MM.1S (cell line): ENCODE measurements at regions not wholly inside any gene's neighbourhood (a gene's known extent, or its start where the extent isn't known, plus 50 kb on each side); places are given as distances from the start of the nearest gene placed in this dataset.

ENCODE experiments used
- DNase-seq: peaks from one replicate; pipeline ENCODE4 v3.0.0-alpha.2; 2015
- H2AFZ ChIP-seq: fragments of 300-600 bp; sonication (generic); 2 replicates; pipeline ENCODE4 v1.6.0; 2016; ENCODE audit warnings: antibody characterized with exemption, low read length
- H3F3A ChIP-seq: fragments of 300-600 bp; sonication (generic); 2 replicates; pipeline ENCODE4 v1.6.1; 2016; ENCODE audit warnings: mild to moderate bottlenecking, antibody characterized with exemption, low read length, moderate library complexity, mixed read lengths; ENCODE audit not compliant: insufficient read depth
- H3K27ac ChIP-seq: fragments of 300-600 bp; sonication (generic); 2 replicates; pipeline ENCODE4 v1.5.1; 2016; ENCODE audit warnings: mild to moderate bottlenecking, low read length
- H3K27me3 ChIP-seq: fragments of 300-600 bp; sonication (generic); replicated peaks from 2 replicates; pipeline ENCODE4 v1.6.0; 2016; ENCODE audit warnings: low read length; ENCODE audit not compliant: insufficient read depth
- H3K36me3 ChIP-seq: fragments of 300-600 bp; sonication (generic); replicated peaks from 2 replicates; pipeline ENCODE4 v1.6.1; 2016; ENCODE audit warnings: mild to moderate bottlenecking, low read length, mixed read lengths; ENCODE audit not compliant: insufficient read depth
- H3K4me1 ChIP-seq: fragments of 300-600 bp; sonication (generic); 2 replicates; pipeline ENCODE4 v1.6.1; 2016; ENCODE audit warnings: low read length, mixed read lengths
- H3K4me2 ChIP-seq: fragments of 300-600 bp; sonication (generic); 2 replicates; pipeline ENCODE4 v1.6.0; 2016; ENCODE audit warnings: low read depth, low read length
- H3K4me3 ChIP-seq: fragments of 300-600 bp; sonication (generic); 2 replicates; pipeline ENCODE4 v1.5.1; 2016; ENCODE audit warnings: low read length, mixed read lengths
- H3K79me2 ChIP-seq: fragments of 300-600 bp; sonication (generic); 2 replicates; pipeline ENCODE4 v1.6.1; 2016; ENCODE audit warnings: mixed run types, low read length, mixed read lengths
- H3K9ac ChIP-seq: fragments of 300-600 bp; sonication (generic); 2 replicates; pipeline ENCODE4 v1.6.1; 2016; ENCODE audit warnings: low read length, mixed read lengths
- H3K9me2 ChIP-seq: fragments of 300-600 bp; sonication (generic); replicated peaks from 2 replicates; pipeline ENCODE4 v1.6.1; 2016; ENCODE audit warnings: mild to moderate bottlenecking, low read length, mixed read lengths; ENCODE audit not compliant: insufficient read depth
- H3K9me3 ChIP-seq: fragments of 300-600 bp; sonication (generic); replicated peaks from 2 replicates; pipeline ENCODE4 v1.6.1; 2016; ENCODE audit warnings: mild to moderate bottlenecking, low read length, mixed read lengths; ENCODE audit not compliant: insufficient read depth
- H4K20me1 ChIP-seq: fragments of 300-600 bp; sonication (generic); 2 replicates; pipeline ENCODE4 v1.6.1; 2016; ENCODE audit warnings: mild to moderate bottlenecking, low read length, moderate library complexity, mixed read lengths; ENCODE audit not compliant: insufficient read depth
- EZH2 ChIP-seq: fragments of 300-600 bp; sonication (generic); optimal IDR thresholded peaks from 2 replicates; pipeline ENCODE3; 2017; ENCODE audit warnings: low read depth, mild to moderate bottlenecking, antibody characterized with exemption, low read length, mixed read lengths
- EZH2phosphoT487 ChIP-seq: fragments of 300-600 bp; sonication (generic); IDR thresholded peaks from 2 replicates; pipeline ENCODE4 v1.6.1; 2018; ENCODE audit warnings: antibody characterized with exemption, low read length
- TF ChIP-seq, protein P1 (sequence below): fragments of 300-600 bp; sonication (generic); IDR thresholded peaks from 2 replicates; pipeline ENCODE4 v1.5.1; 2016; ENCODE audit warnings: antibody characterized with exemption, low read length, mixed read lengths

DNA sequence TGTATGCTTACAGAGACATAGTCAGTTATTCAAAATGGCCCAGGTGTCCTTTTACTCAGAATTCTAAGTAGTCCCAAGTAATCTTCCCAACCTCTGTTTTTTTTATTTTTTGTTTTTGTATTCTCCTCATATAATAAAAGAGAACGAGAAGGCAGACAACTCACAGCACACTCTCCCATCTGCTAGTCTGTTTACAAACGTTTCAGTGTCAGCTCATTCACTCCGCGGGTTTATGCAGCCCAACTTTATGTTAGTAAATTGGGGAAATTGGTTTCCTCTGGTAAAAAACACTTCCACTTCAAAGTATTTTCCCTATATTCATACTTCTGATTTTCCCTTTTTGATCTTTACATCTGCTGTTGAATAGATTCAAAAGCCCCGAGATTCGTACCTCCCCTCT is 347.2 kb downstream of the EFNA5 start:
- H3K79me2 ChIP-seq, result no peaks in the 10 kb centered on the region
- H3K4me2 ChIP-seq, result no peak overlapping the region
- TF ChIP-seq EZH2phosphoT487, result no peak
- TF ChIP-seq EZH2, result no peak
- TF ChIP-seq, protein P1, sequence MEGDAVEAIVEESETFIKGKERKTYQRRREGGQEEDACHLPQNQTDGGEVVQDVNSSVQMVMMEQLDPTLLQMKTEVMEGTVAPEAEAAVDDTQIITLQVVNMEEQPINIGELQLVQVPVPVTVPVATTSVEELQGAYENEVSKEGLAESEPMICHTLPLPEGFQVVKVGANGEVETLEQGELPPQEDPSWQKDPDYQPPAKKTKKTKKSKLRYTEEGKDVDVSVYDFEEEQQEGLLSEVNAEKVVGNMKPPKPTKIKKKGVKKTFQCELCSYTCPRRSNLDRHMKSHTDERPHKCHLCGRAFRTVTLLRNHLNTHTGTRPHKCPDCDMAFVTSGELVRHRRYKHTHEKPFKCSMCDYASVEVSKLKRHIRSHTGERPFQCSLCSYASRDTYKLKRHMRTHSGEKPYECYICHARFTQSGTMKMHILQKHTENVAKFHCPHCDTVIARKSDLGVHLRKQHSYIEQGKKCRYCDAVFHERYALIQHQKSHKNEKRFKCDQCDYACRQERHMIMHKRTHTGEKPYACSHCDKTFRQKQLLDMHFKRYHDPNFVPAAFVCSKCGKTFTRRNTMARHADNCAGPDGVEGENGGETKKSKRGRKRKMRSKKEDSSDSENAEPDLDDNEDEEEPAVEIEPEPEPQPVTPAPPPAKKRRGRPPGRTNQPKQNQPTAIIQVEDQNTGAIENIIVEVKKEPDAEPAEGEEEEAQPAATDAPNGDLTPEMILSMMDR, result no peak
- H3F3A ChIP-seq, result no peaks in the 10 kb centered on the region
- no peak overlapping the region for H3K4me3 ChIP-seq
- H3K9me2 ChIP-seq, result no peaks in the 10 kb centered on the region
- no peaks in the 10 kb centered on the region for H4K20me1 ChIP-seq
- no peaks in the 10 kb centered on the region for H3K27me3 ChIP-seq
- H3K9ac ChIP-seq, result no peak overlapping the region
- no peak for DNase-seq
- H3K27ac ChIP-seq, result no peak overlapping the region
- no peaks in the 10 kb centered on the region for H3K4me1 ChIP-seq
- H2AFZ ChIP-seq, result no peak overlapping the region
- no peaks in the 10 kb centered on the region for H3K36me3 ChIP-seq
- no peaks in the 10 kb centered on the region for H3K9me3 ChIP-seq

DNA sequence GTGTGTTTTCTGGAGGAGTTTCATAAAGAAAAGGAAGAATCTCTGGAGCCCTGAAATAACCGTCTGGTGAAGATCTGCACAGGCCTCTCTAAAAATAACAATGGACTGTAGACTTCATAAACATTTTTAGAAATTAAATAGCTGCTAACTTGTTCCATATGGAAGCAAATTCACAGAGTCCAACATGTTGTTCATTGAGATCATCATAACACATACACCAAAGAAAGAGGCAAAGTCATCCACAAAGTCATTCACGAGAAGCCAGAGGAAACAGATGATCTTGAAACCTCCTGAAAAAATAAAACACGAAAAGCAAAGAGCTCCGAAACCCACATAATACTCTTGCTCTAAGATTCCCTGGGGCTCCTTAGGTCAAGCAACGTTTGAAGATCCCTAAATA is 347.8 kb downstream of the EFNA5 start:
- no peaks in the 10 kb centered on the region for H3K9me2 ChIP-seq
- no peak for TF ChIP-seq EZH2phosphoT487
- TF ChIP-seq, protein P1, result no peak
- no peak for TF ChIP-seq EZH2
- no peak for DNase-seq
- no peak overlapping the region for H3K4me2 ChIP-seq
- H3K27me3 ChIP-seq, result no peaks in the 10 kb centered on the region
- no peak overlapping the region for H3K9ac ChIP-seq
- H4K20me1 ChIP-seq, result no peaks in the 10 kb centered on the region
- H3F3A ChIP-seq, result no peaks in the 10 kb centered on the region
- no peaks in the 10 kb centered on the region for H3K36me3 ChIP-seq
- no peaks in the 10 kb centered on the region for H3K9me3 ChIP-seq
- no peak overlapping the region for H2AFZ ChIP-seq
- no peak overlapping the region for H3K27ac ChIP-seq
- no peak overlapping the region for H3K4me3 ChIP-seq
- H3K4me1 ChIP-seq, result no peaks in the 10 kb centered on the region
- H3K79me2 ChIP-seq, result no peaks in the 10 kb centered on the region

DNA sequence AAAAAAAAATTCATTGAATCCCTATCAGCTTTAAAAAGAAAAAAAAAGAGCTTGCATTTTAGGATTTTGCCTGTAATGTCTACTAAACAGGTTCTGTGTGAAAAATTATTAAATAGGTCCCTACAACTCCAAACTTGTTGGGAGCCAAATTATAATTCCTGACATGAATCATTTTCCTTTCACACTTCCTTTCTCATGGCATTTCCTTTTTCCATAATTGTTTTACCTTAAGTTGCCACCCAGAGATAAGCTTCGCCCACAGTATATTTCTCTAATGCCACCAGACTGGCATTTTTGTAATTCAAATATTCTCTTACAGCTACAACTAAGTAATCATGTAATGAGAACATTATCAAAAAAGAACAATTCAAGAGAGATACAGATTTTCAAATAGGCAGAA is 348.8 kb downstream of the EFNA5 start:
- Histone ChIP-seq H3K27ac (no peak overlapping the region), H3F3A (no peaks in the 10 kb centered on the region), H2AFZ (no peak overlapping the region), H3K4me2 (no peak overlapping the region), H3K27me3 (no peaks in the 10 kb centered on the region), H3K9ac (no peak overlapping the region), H3K9me2 (no peaks in the 10 kb centered on the region), H3K9me3 (no peaks in the 10 kb centered on the region), H3K36me3 (no peaks in the 10 kb centered on the region), H3K4me1 (no peaks in the 10 kb centered on the region), H3K79me2 (no peaks in the 10 kb centered on the region), H3K4me3 (no peak overlapping the region), H4K20me1 (no peaks in the 10 kb centered on the region)
- DNase-seq, result no peak
- TF ChIP-seq, protein P1, result no peak
- TF ChIP-seq EZH2 (no peak), EZH2phosphoT487 (no peak)
